ENCODE measurements at regions not wholly inside any gene's neighbourhood (a gene's known extent, or its start where the extent isn't known, plus 50 kb on each side); places are given as distances from the start of the nearest gene placed in this dataset.
"Not testable (repeated sequence)": the region's sequence is repeated elsewhere in the genome, so short reads cannot be mapped to it uniquely, and the experiment has no call there.

DNA sequence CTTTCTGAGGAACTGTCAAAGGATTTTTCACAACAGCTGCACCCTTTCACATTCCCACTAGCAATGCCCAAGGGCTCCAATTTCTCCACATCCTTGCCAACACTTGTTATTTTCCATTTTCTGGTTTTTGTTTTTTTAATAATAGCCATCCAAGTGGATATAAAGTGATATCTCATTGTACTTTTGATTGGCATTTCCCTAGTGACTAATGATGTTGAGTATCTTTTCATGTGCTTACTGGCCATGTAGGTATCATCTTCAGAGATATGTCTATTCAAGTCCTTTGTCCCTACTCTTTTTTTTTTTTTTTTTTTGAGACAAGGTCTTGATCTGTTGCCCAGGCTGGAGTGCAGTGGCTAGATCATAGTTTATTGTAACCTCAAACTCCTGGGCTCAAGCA lies 115.8 kb upstream of the HAND1 start:
- no peak for FAIRE-seq

DNA sequence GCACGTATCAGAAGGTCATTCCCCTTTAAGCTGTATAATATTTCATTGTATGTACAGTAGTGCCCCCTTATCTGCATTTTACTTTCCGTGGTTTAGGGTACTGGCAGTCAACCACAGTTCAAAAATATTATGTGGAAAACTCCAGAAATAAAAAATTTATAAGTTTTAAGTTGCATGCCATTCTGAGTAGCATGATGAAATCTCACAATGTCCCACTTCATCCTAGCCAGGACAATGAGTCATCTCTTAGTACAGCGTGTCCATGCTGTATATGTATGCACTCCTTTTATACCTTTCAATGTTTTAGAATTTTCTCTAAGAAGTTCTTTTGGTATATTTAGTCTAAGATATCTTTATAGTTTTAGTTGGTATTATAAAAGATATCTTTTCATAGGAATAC lies 115.0 kb upstream of the HAND1 start:
- no peak for FAIRE-seq
- no peak for DNase-seq (ENCODE audit: insufficient read length, low spot score)

More for the DNA sequence above, 115.8 kb upstream of the HAND1 start:
- DNase-seq (ENCODE audit: insufficient read length, low spot score) = no peak

DNA sequence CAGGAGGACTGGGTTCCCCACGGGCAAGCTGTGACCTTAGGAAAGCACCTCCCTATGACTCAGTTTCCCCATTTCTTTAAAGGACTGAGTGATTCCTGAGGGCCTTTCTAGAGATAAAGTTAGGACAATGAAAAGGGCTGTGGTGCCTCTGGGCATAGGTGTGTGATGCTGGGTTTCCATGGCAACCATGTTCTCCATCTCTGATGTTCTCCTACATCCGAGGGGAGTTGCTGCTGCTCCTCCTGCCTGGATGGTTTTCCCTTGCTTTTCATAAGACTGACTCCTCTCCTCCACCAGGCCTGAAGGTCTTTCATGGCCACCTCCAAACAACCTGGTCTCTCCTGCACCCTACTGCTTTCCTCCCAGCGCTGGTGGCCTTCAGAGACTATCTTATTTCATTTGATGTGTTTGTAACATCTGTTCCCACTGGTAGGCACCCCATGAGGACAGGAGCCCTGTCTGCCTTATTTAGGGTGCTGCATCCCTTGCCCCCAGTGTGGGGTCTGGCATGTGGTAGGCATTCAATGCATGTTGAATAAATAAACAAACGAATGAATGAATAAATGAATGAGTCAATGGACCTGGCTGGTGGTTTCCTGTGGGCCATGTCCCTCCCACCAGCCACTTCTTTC lies 112.2 kb upstream of the HAND1 start:
- FAIRE-seq = no peak
- no peak for DNase-seq (ENCODE audit: insufficient read length, low spot score)

DNA sequence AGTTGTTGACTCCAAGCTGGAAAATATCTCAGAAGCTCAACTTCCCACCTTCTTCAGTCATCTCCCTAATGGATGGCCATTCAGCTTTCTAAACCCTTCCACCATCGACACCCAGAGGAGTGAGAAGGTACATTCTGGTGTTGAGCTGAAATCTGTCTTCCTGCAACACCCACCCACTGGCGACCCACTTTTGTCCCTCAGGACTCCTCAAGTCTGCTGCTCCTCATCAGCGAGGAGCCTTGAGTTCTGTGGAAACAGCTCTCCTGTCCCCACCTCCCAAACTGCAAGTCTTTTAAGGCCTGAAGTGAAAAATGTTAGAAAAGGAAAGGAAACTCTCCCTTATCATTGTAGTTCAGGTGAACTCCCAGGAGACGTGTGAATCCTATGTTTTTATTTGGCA lies 111.5 kb upstream of the HAND1 start:
- FAIRE-seq (no peak), DNase-seq (ENCODE audit: insufficient read length, low spot score) (no peak)

DNA sequence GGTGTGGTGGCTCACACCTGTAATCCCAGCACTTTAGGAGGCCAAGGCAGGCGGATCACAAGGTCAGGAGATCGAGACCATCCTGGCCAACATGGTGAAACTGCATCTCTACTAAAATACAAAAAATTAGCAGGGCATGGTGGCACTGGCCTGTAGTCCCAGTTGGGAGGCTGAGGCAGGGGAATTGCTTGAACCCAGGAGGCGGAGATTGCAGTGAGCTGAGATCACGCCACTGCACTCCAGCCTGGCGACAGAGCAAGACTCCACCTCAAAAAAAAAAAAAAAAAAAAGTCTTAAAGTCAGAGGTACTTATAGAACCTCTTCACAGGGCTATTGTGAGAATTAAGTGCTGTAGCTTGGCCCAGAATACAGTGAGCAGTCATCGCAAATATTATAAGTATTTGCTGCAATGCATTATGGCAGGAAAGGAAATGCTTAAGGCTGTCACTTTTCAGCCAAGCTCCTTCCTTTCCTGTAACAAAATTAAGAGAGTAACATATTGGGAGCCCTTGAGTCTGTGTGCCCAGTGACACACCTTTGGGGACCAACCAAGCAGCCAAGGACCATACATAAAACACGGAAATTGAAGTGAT lies 110.9 kb upstream of the HAND1 start:
- FAIRE-seq; DNase-seq (ENCODE audit: insufficient read length, low spot score): not testable (repeated sequence)

DNA sequence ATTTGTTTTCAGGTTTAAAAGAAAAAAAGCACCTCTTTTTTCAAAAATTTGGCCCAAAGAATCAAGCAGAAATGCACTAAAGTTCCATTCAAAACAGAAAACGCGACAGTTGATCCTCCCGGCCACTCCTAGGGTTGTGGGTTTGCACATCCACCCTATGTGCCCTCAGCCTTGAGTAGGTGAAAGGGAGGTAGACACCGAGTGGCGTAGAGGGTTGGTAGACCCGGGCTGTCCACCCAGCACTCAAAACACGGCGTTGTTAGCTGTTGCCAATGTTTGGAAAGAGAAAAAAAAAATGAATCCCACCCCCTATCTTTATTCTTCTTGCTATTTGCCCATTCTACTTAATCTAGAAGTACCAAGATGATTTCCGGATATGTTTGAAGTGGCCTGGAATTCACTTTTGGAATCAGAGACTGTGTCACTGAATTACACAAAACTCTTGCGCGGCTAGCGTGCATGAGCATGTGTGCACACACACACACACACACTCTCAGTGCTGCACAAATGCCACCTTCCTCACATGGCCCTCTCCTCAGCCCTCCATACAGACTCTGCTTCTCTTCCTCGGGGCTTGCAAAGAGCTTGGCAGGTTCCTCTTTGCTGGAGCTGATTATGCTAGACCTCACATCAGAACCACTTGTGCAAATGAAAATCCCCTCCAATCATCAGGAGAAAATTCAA lies 110.2 kb upstream of the HAND1 start:
- FAIRE-seq (no peak), DNase-seq (ENCODE audit: insufficient read length, low spot score) (no peak)

DNA sequence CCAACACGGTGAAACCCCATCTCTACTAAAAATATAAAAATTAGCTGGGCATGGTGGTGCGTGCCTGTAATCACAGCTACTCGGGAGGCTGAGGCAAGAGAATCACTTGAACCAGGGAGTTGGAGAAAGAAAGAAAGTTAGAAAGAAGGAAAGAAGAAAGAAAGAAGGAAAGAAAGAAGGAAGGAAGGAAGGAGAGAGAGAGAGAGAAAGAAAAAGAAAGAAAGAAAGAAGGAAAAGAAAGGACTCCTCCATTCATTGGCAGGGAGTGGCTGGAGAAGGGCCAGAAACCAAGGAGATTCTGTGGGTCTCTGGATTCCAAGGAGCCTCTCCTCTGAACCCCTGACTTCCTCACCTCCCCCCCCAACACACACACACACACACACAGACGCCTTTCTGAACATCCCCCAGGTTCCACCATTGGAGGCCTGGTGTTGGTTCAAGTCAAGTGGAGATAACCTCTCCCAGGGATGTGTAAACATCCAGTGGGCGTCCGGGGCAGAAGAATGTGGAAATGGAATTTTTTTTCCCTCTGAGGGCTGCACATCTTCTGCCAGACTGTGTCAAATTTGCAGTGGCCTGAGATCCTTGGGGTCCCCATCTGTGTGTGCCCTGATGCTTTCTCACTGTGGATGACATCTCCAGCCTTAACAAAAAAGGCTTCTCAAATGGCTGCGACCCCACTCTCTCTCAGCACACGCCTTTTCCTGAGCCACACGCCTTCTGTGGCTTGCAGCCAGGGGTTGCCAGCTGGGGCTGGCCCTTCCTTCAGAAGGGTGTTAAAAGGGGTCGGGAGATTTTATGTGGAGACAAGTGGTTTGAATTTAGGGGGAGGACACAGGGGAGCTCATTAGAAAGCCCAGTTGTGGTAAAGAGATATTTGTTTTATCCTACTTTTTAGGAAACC lies 109.3 kb upstream of the HAND1 start:
- DNase-seq (ENCODE audit: insufficient read length, low spot score) (no peak), FAIRE-seq (no peak)

DNA sequence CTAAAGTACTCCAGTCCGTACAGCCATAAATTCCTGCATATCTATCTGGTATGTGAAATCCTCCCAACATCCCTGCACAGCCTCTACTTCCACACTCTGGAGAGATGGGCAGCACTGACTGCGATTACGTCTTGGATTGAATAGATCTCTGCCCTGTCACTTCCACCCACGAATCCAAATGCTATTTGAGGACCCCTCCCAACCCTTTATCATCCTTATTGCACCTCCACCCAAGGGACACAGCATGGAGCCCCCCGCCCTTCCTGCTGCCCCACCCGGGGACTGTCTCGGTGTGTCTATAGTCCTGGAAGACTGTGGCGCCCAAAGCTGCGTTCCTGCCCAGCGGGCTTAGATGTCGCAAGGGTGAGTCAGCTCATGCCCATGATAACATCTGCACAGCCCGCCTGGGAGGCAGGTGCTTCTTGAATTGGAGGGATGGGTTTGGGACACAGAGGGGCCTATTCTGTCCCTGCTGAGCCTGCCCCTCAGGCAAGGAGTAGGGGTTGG lies 105.7 kb upstream of the HAND1 start:
- no peak for DNase-seq (ENCODE audit: insufficient read length, low spot score)
- no peak for FAIRE-seq

DNA sequence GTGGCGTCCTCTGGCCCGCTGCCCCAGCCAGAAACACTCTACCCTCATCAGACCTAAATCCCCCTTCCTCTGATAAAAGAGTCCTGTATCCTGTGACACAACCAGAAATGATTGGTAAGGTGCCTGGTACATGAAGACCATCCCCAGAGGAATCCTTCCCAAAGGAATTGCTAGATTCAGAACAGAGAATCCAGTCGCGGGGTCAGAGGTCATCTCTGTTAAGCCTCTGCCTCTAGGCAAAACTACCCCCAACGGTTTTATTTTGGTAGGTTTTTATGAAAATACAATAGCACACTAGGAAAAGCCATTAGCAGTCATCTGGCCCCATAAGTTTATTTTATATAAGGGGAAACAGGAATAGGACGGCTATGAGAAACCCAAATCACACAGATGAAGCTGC lies 102.4 kb upstream of the HAND1 start:
- DNase-seq (ENCODE audit: insufficient read length, low spot score) (no peak), FAIRE-seq (no peak)

DNA sequence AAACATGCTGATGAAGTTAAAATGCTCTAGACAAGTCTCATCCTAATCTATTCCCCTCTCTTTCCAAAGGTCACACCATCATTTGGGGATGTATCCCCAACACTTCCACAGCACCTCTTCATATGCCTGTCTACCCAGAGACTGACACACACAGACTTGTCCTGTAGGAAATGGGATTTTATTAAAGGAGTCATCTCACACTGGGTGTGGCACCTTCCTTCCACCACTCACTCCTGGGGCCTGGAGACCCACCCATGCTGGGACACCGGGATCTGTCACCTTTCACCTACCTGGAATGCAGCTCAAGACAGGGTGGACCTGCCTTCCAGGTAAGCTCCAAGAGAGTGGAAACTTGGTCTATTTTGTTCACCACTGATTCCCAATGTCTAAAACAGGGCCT lies 99.4 kb upstream of the HAND1 start:
- no peak for DNase-seq (ENCODE audit: insufficient read length, low spot score)
- FAIRE-seq = no peak

DNA sequence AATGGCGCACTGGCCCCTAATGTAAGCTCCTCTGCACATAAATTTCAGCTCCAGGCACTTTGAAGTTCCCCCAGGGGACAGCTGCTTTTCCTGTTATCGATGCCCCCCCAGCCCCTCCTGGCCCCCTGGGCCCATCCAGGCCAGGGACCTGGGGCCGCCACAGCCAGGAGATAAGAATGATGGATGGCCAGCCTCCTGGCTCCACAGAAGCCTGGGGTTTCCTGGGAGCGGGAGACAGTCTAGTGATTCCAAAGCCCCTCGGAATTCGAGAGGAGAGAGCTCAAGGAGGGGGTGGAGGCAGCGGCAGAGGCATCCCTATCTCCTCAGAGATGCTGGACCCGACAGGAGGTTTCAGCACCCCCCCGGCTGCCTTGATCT lies 98.4 kb upstream of the HAND1 start:
- no peak for FAIRE-seq
- DNase-seq (ENCODE audit: insufficient read length, low spot score) = no peak

DNA sequence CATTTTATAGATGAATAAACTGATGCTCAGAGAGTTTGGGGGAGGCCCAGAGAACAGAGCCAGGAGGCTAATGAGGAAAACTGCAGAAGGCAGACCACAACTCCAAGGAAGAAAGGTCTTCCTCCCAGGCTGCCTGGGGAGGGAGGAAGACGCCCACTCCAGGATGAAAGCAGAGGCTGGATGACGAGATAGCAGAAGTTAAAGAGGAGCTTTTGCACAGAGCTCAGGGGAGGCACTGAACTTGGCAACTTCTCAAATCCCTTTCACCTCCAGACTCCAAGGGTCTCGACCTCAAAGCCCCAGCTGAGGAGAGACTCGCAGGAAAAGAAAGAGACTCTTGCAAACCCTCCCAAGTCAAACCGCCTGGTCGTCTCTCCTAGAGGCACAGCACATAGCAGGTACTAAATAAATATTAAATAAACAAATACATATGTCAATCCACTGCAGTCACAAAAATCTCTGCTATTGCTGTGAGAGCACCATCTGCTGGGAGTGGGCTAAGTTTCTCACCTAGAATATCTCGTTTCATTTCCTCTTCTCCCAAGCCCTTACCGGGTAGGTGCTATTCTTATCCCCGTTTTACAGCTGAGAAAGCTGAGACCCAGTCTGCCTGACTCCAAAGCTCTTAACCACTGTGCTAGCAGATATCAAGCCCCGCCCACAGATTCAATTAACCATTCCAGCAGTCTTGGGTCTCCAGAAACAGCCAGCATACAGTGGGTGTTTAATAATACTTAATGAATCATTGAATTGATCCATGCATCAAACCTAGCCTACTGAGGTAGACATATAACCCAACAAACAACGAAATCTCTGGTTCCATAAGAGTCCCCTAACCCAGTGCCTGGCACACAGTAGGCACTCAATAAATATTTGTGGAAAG lies 97.8 kb upstream of the HAND1 start:
- DNase-seq (ENCODE audit: insufficient read length, low spot score) = peak; percentile 46
- peak; percentile 93 for FAIRE-seq

DNA sequence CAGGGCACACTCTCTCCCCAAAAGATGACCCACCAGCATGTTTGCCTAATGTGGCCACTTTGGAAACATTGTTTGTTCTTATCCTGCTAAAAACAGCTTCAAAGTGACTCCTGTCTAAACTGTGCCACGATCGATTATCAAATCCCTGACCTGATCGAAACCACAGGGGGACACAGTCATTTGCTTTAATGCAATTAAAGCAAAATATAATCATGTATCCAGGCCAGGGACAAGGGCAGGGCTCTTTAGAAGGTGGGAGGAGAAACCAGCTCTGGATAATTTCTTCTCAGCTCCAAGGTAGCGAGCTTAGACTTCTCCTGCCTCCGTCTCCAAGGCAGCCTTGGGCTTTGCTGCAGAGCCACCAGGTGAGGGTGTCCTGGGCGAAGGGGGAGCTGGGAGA lies 95.0 kb upstream of the HAND1 start:
- no peak for DNase-seq (ENCODE audit: insufficient read length, low spot score)
- FAIRE-seq = no peak

DNA sequence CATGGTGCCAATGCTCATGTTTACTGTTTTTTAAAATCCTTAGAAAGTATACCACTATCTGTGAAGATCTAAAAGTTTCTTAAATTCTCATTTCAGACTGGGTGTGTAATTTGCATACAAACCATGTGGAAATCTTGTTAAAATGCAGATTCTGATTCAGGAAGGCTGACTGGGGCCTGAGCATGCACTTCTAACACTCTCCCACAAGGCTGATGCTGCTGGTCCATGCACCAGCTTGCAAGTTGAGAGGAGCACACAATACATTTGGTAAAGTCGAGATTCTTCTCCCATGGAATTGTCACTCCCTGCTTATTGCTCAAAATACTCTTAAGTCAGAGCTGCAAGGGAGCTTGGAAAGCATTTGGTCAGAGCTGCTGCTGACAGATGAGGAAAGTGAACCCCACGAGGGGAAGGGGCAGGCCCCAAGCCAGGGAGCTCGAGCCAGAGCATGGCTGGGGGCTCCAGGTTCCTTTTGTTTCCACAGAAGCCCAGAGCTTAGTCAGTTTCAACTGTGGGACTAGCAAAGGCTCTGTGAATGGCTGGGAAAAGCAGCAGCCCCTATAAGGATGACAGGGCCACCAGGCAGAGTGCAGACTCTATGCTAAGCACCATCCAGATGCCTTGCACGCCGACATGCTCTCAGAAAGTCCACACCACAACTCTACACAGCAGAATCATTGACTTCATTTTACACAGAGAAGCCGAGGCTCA lies 93.5 kb upstream of the HAND1 start:
- FAIRE-seq = no peak
- DNase-seq (ENCODE audit: insufficient read length, low spot score) = no peak

DNA sequence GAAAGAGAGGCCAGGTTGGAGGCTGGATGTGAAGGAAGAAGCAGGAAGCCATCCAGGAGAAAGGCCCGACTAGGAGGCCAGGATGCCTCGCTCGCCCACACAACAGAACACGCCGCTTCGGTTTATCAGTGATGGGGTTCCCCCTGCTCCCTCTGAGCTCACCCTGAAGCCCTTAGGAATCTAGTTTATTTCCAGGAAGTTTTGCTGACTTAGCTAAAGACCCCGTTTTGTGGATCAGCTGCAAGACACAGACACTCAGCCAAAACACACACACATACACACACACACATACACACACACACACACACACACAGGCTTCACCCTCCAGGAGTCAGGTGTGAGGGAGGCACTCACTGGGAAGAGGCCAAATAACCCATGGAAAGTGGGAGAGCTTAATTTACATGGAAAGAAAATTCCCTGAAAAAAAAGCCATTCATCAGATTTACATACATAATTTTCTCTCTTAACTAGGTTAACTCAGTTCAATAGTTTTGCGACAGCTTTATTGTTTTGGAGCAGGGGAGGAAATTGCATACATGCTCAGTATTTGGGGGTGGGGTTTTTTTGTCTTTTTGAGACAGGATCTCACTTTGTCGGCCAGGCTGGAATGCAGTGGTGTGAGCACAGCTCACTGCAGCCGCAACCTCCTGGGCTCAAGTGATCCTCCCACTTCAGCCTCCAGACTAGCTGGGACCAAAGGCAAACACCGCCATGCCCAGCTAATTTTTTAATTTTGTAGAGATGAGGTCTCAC lies 92.7 kb upstream of the HAND1 start:
- DNase-seq (ENCODE audit: insufficient read length, low spot score) = no peak

DNA sequence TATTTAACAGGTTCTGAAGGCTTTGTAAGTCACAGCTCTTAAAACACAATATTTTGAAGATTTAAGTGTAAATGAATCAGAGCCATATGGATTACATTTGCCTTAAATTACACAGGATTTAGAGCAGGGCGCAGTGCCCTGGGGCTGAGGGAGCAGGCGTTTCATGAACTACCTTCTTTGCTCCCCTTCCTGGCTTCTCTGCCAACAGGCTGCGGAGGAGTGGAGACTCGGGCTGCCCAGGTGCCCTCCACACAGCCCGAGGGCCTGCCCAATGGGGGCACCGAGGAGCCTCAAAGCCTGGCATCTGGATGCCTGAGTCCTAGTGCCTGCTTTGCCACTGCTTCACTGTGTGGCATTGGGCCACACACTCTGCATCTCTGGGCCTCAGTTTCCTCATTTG lies 90.6 kb upstream of the HAND1 start:
- FAIRE-seq = no peak
- DNase-seq (ENCODE audit: insufficient read length, low spot score) = no peak

More for the DNA sequence above, 92.7 kb upstream of the HAND1 start:
- FAIRE-seq = no peak

DNA sequence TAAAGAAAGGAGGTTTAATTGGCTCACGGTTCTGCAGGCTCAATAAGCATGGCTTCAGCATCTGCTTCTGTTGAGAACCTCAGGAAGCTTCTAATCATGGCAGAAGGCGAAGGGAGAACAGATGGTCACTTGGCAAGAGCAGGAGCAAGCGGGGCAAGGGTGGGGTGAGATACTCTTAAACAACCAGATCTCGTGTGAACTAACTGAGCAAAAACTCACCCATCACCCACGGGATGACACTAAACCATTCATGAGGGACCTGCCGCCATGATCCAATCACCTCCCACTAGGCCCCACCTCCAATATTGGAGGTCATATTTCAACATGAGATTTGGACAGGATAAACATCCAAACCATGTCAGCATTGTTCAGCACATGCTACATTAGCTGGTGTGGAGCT lies 89.1 kb upstream of the HAND1 start:
- DNase-seq (ENCODE audit: insufficient read length, low spot score) (no peak), FAIRE-seq (no peak)

DNA sequence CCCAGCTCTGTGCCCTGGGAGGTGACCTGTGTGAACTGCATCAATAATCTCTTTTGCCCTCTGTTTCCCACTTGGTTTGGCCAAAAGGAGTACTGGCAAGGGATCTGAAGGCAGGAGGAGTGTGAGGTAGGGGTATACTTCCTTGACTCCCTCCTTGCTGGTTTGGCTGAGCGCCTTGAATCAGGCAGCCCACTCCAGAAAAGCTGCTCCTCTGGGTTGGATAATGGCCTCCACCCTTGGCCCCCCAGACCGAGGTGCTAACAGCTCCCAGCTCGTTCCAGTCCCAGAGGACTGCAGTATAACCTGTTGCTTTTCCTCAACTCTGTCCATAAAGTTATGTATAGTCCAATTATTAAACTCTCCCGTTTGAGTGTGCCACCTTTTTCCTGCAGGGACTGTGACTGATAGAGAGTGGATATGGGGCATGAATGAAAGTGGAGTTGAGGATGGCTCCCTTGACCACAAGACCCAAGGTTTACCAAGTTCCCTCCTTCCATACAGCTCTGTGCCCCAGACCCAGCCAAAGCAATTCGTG lies 88.2 kb upstream of the HAND1 start:
- FAIRE-seq = no peak
- no peak for DNase-seq (ENCODE audit: insufficient read length, low spot score)

DNA sequence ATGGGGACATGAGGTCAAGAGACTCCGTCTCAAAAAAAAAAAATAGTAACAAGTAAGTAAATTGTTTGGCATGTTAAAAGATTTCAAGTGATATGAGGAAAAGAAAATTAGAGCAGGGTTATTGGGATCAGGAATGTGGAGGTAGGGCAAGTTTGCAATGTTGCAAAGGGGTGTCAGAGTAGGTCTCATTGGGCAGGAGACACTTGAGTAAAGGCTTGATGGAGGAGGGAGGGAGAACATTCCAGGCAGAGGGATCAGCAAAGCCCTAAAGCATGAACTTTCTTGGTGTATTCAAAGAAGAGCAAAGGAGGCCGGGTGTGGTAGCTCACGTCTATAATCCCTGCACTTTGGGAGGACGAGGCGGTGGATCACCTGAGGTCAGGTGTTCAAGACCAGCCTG lies 87.1 kb upstream of the HAND1 start:
- FAIRE-seq (no peak), DNase-seq (ENCODE audit: insufficient read length, low spot score) (no peak)

Data from GM19239 (cell line).